GM06990 (cell line): ENCODE measurements at regions not wholly inside any gene's neighbourhood (a gene's known extent, or its start where the extent isn't known, plus 50 kb on each side); places are given as distances from the start of the nearest gene placed in this dataset.

Experiments used
- DNase-seq: peaks from one replicate; pipeline ENCODE4 v3.0.0-alpha.2; 2011; ENCODE audit not compliant: insufficient read length; ENCODE audit errors: extremely low read depth
- H3K27me3 ChIP-seq: replicated peaks from 2 replicates; pipeline ENCODE4 v1.6.0; 2011; ENCODE audit warnings: low read length; ENCODE audit not compliant: control insufficient read depth, insufficient read depth
- H3K36me3 ChIP-seq: 2 replicates; pipeline ENCODE4 v1.5.1; 2011; ENCODE audit warnings: low read length; ENCODE audit not compliant: control insufficient read depth, insufficient read depth
- H3K4me3 ChIP-seq: replicated peaks from 2 replicates; pipeline ENCODE4 v1.5.1; 2011; ENCODE audit warnings: low read depth, mild to moderate bottlenecking, control low read depth, low read length
- TF ChIP-seq, protein P1 (sequence below): IDR thresholded peaks from 2 replicates; pipeline ENCODE4 v1.5.1; 2011; ENCODE audit warnings: low read length, control low read depth, mild to moderate bottlenecking, inconsistent platforms; ENCODE audit not compliant: insufficient read depth, poor library complexity, severe bottlenecking

DNA sequence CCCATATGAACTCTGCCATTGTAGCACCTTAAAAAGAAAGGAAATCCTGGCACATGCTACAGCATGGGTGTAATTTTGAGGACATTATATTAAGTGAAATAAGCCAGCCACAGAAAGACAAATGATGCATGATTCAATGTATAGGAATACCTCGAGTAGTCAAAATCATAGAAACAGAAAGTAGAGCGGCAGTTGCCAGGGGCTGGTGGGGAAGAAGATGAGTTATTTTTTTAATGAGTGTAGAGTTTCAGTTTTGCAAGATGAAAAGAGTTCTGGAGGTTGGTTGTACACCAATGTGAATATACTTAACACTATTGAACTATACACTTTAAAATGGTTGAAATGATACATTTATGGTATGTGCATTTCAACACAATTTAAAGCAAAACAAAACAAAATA, 133.0 kb downstream of the ZDHHC21 start:
- DNase-seq = no peak

DNA sequence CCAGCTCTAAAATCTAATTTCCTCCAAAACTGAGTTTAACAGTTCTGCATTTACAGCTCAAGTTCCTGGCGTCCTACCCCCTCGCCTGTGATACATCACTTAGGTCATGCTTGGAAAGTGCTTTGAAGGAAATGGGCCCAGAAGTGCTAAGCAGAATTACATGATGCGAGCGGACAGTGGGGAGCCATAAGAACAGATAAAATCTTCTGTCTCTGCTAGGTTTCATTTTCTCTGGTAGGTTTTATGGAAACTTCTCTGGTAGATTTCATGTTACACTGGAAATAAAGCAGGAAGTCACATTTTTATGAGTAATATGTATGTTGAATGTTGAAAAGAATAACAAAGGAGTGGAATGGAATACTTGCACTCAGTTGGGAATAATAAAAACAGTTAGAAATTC, 138.3 kb downstream of the ZDHHC21 start:
- TF ChIP-seq, protein P1, sequence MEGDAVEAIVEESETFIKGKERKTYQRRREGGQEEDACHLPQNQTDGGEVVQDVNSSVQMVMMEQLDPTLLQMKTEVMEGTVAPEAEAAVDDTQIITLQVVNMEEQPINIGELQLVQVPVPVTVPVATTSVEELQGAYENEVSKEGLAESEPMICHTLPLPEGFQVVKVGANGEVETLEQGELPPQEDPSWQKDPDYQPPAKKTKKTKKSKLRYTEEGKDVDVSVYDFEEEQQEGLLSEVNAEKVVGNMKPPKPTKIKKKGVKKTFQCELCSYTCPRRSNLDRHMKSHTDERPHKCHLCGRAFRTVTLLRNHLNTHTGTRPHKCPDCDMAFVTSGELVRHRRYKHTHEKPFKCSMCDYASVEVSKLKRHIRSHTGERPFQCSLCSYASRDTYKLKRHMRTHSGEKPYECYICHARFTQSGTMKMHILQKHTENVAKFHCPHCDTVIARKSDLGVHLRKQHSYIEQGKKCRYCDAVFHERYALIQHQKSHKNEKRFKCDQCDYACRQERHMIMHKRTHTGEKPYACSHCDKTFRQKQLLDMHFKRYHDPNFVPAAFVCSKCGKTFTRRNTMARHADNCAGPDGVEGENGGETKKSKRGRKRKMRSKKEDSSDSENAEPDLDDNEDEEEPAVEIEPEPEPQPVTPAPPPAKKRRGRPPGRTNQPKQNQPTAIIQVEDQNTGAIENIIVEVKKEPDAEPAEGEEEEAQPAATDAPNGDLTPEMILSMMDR = no peak

More for the DNA sequence above, 133.0 kb downstream of the ZDHHC21 start:
- Histone ChIP-seq H3K4me3 (no peak overlapping the region), H3K36me3 (no peaks in the 10 kb centered on the region), H3K27me3 (no peaks in the 10 kb centered on the region)
- TF ChIP-seq, protein P1 = no peak

DNA sequence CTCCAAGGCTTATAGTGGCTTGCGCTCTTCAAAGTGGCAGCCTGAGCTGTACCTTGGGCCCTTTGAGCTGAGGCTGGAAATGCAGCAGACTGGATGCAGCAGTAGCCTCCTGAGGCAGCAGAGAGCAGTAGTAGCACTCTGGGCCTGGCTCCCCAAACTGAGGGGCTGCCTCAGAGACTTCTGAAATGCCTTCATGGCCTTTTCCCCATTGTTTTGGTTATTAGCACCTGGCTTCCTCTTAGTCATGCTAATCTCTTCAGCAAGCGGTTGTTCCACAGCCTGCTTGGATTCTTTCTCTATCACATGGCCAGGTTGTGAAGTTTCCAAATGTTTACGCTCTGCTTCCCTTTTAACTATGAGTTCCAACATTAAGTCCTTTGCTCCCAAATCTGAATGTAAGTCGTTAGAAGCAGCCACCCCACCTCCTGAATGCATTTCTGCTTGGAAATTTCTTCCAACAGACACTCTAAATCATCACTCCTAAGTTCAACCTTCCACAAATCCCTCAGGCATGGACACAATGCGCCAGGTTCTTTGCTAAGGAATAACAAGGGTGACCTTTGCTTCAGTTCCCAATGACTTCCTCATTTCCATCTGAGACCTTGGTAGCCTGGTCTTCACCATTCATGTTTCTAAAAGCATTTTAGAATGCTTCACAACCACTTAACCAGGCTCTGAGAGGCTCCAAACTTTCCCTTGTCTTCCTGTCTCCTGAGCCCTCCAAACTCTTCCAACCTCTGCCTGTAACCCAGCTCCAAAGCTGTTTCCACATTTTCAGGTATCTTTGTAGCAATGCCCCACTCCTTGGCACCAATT, 145.8 kb downstream of the ZDHHC21 start:
- TF ChIP-seq, protein P1 = peak; percentile 4
- no peak for DNase-seq
- H3K36me3 ChIP-seq = no peaks in the 10 kb centered on the region
- no peaks in the 10 kb centered on the region for H3K27me3 ChIP-seq
- no peak overlapping the region for H3K4me3 ChIP-seq

More for the DNA sequence above, 138.3 kb downstream of the ZDHHC21 start:
- H3K4me3 ChIP-seq = no peak overlapping the region
- no peaks in the 10 kb centered on the region for H3K27me3 ChIP-seq
- DNase-seq = no peak
- no peaks in the 10 kb centered on the region for H3K36me3 ChIP-seq

DNA sequence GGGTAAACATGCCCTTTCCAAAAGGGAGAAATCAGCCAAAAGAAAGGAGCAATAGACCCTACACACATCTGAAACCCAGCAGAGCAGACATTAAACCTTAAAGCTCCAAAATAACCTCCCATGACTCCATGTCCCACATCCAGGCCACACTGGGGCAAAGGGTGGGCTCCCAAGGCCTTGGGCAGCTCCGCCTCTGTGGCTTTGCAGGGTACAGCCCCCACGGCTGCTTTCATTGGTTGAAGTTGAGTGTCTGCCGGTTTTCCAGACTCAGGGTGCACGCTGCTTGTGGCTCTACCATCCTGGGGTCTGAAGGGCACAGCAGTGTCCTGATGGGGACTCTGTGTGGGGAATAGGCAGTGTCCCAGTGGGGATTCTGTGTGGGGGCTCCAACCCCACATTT, 146.5 kb downstream of the ZDHHC21 start:
- Histone ChIP-seq H3K27me3 (no peaks in the 10 kb centered on the region), H3K4me3 (no peak overlapping the region), H3K36me3 (no peaks in the 10 kb centered on the region)
- TF ChIP-seq, protein P1 = no peak
- no peak for DNase-seq

DNA sequence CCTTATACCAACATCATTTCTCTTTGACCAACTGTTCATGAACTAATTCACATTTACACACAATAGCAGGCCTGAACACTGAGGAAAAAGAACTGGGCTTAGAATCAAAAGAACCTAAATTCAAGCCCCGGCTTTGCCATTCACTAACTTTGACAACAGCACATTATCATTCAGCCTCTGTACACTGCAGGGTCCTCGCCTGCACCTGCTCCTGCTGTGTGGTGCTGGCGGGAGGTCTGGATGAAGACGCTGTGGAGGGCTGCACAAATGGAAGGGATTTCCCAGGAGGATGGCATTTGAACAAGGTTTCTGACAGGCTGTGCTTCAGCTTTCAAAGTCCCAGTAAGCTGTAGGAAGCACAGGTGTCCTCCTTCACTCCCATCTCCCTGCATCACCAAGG, 151.2 kb downstream of the ZDHHC21 start:
- DNase-seq = no peak
- Histone ChIP-seq H3K27me3 (no peaks in the 10 kb centered on the region), H3K4me3 (no peak overlapping the region), H3K36me3 (no peaks in the 10 kb centered on the region)
- TF ChIP-seq, protein P1 = no peak
